ENCODE measurements at regions not wholly inside any gene's neighbourhood (a gene's known extent, or its start where the extent isn't known, plus 50 kb on each side); places are given as distances from the start of the nearest gene placed in this dataset.

GRCh38 chr5:36392186-36392585 lies 90.5 kb upstream of the RANBP3L start:
- TF ChIP-seq CTCF (IDR thresholded peaks at IDR 0.05) (no peak), POLR2A (IDR thresholded peaks at IDR 0.05) (no peak), POLR2AphosphoS5 (IDR thresholded peaks at IDR 0.05) (no peak)
